GM12875 (cell line): ENCODE measurements at regions not wholly inside any gene's neighbourhood (a gene's known extent, or its start where the extent isn't known, plus 50 kb on each side); places are given as distances from the start of the nearest gene placed in this dataset.
"Not testable (repeated sequence)": the region's sequence is repeated elsewhere in the genome, so short reads cannot be mapped to it uniquely, and the experiment has no call there.

Source experiments
- H3K4me3 ChIP-seq: one replicate; pipeline ENCODE4 v1.5.1; 2011; ENCODE audit warnings: low read depth, low read length, control low read depth
- CTCF ChIP-seq: IDR thresholded peaks from 2 replicates; pipeline ENCODE4 v1.5.1; 2011; ENCODE audit warnings: low read depth, mild to moderate bottlenecking, control low read depth, inconsistent platforms, low read length, moderate library complexity, borderline replicate concordance; ENCODE audit not compliant: insufficient read depth

GRCh38 chr6:159416891-159417560 is 247.8 kb downstream of the FNDC1 start:
- TF ChIP-seq CTCF = no peak
- no peak overlapping the region for H3K4me3 ChIP-seq

GRCh38 chr6:159415540-159415939 is 246.3 kb downstream of the FNDC1 start:
- no peak overlapping the region for H3K4me3 ChIP-seq
- no peak for TF ChIP-seq CTCF

GRCh38 chr6:159414711-159415110 is 245.5 kb downstream of the FNDC1 start:
- no peak for TF ChIP-seq CTCF
- no peak overlapping the region for H3K4me3 ChIP-seq

GRCh38 chr6:159407211-159407780 is 238.1 kb downstream of the FNDC1 start:
- not testable (repeated sequence) for H3K4me3 ChIP-seq

GRCh38 chr6:159404296-159404695 is 235.1 kb downstream of the FNDC1 start:
- H3K4me3 ChIP-seq = no peak overlapping the region
- TF ChIP-seq CTCF = no peak

- no peak for TF ChIP-seq CTCF
- no peak overlapping the region for H3K4me3 ChIP-seq
These were observed 231.6 kb downstream of the FNDC1 start for GRCh38 chr6:159400826-159401225.

GRCh38 chr6:159399751-159400221 is 230.6 kb downstream of the FNDC1 start:
- H3K4me3 ChIP-seq = no peak overlapping the region
- TF ChIP-seq CTCF = no peak
